ENCODE measurements at regions not wholly inside any gene's neighbourhood (a gene's known extent, or its start where the extent isn't known, plus 50 kb on each side); places are given as distances from the start of the nearest gene placed in this dataset.

DNA sequence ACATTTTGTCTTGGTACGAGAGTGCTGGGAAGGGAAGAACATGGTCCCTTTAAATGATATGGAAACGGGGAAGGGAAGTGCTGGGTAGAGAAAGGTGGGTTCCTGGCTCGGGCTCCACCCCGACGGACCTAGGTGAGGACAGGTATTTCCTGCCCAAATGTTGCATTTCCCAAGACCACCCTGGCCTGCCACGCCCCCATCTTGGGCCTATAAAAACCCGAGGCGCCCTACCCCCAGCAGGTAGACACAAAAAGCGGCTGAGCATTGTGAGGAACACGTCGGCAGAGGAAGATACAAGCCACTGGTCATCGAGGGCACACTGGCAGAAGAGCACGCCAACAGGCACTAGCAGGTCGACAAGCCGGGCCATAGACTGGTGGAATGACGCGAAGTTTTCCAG is 99.4 kb downstream of the AASDHPPT start:
- Histone ChIP-seq H3K4me2 (no peak overlapping the region), H4K20me1 (no peaks in the 10 kb centered on the region), H3K36me3 (no peaks in the 10 kb centered on the region), H3K27ac (no peak overlapping the region), H3K9me3 (no peaks in the 10 kb centered on the region), H3K9ac (no peak overlapping the region), H3K27me3 (no peaks in the 10 kb centered on the region), H3K4me1 (no peaks in the 10 kb centered on the region), H3K4me3 (no peak overlapping the region)
- no peak for TF ChIP-seq Cebpa-rat (IDR thresholded peaks at IDR 0.05)

DNA sequence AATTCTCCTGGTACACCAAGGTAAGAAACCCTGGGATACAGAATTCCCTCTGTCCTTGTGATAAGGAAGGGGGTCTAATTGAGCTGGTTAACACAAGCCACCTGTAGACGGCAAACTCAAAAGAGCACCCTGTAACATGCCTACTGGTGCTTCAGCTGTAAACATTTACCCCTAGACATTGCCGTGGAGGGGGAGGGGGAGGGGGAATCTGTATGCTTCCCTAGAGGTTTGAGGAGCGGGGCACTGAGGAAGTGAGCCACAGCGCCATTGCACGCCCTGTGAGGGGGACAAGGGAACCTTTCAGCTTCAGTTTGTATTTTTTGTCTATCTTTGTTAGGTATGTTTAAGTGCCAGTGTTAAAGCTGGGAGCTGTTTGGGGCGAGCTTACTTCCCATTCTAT is 99.8 kb downstream of the AASDHPPT start:
- Histone ChIP-seq H3K27ac (no peak overlapping the region), H3K9me3 (no peaks in the 10 kb centered on the region), H3K4me2 (no peak overlapping the region), H4K20me1 (no peaks in the 10 kb centered on the region), H3K36me3 (no peaks in the 10 kb centered on the region), H3K27me3 (no peaks in the 10 kb centered on the region), H3K4me3 (no peak overlapping the region), H3K4me1 (no peaks in the 10 kb centered on the region), H3K9ac (no peak overlapping the region)
- TF ChIP-seq Cebpa-rat (IDR thresholded peaks at IDR 0.05) = no peak

DNA sequence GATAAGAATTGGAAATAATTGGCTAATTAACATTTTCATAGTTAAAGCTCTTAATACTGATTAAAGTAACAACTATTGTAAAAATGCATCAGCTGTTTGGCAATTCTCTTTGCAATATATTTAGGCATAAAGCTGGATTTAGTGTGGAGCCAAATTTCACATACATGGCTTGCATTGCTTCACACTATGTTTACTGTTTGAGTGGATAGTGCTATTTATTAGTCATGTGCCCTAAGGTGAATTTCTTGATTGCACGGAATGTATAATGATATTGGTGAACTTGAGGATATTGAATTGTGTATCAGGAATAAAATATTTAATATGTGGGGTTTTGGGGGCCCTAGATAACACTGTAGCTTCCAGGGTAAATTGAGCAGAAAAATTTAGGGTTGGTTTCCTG is 100.9 kb downstream of the AASDHPPT start:
- H3K9ac ChIP-seq = no peak overlapping the region

DNA sequence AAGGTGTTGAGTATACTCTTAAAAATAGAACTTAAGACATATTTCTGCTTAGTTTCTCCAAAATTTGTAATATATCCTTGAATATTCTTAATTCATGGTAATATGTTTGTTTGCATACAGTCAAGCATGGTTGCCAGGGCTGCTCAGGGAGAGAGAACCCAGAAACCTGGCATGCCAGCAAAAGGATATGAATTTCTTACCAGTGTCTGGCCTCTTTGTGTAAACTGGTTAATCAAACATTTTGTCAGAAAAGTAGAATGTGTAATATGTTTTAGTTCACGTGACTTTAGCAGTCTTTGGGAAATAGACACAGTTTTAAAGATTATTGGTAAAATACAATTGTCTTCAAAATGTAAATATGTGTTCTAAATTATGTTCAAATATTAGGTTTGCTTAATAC is 101.6 kb downstream of the AASDHPPT start:
- no peaks in the 10 kb centered on the region for H4K20me1 ChIP-seq
- no peak overlapping the region for H3K9ac ChIP-seq
- no peak for TF ChIP-seq Cebpa-rat (IDR thresholded peaks at IDR 0.05)
- no peaks in the 10 kb centered on the region for H3K36me3 ChIP-seq
- H3K27me3 ChIP-seq = no peaks in the 10 kb centered on the region
- H3K9me3 ChIP-seq = no peaks in the 10 kb centered on the region
- no peak overlapping the region for H3K4me3 ChIP-seq
- no peak overlapping the region for H3K4me2 ChIP-seq
- H3K27ac ChIP-seq = no peak overlapping the region
- H3K4me1 ChIP-seq = no peaks in the 10 kb centered on the region

More for the DNA sequence above, 100.9 kb downstream of the AASDHPPT start:
- Histone ChIP-seq H3K4me2 (no peak overlapping the region), H3K4me3 (no peak overlapping the region), H3K9me3 (no peaks in the 10 kb centered on the region), H3K4me1 (no peaks in the 10 kb centered on the region), H3K27me3 (no peaks in the 10 kb centered on the region), H3K27ac (no peak overlapping the region), H4K20me1 (no peaks in the 10 kb centered on the region), H3K36me3 (no peaks in the 10 kb centered on the region)
- no peak for TF ChIP-seq Cebpa-rat (IDR thresholded peaks at IDR 0.05)

DNA sequence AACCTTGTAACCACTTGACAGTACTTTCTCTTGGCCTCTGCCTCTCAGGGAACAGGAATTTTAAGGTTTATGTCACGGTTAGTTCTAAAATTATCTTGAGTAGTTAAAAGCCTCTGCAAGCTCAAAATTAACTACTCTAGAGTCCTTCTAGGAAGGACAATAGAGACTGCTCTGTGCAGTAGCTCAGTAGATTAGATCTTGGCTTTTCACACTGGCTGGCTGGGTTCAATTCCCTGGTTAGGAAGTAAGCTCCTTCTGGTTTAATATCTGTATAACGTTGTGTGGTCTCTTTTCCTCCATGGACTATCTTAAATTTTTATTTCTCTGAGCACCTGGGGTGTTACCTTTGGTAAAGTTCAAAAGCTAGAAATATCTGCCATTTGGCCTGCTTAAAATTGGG is 109.2 kb downstream of the AASDHPPT start:
- Histone ChIP-seq H3K4me3 (no peak overlapping the region), H3K27me3 (no peaks in the 10 kb centered on the region), H3K27ac (no peak overlapping the region), H3K4me2 (no peak overlapping the region), H4K20me1 (no peaks in the 10 kb centered on the region), H3K9me3 (peaks cover 17% of the 10 kb centered on the region), H3K4me1 (no peaks in the 10 kb centered on the region), H3K36me3 (no peaks in the 10 kb centered on the region), H3K9ac (no peak overlapping the region)
- no peak for TF ChIP-seq Cebpa-rat (IDR thresholded peaks at IDR 0.05)

DNA sequence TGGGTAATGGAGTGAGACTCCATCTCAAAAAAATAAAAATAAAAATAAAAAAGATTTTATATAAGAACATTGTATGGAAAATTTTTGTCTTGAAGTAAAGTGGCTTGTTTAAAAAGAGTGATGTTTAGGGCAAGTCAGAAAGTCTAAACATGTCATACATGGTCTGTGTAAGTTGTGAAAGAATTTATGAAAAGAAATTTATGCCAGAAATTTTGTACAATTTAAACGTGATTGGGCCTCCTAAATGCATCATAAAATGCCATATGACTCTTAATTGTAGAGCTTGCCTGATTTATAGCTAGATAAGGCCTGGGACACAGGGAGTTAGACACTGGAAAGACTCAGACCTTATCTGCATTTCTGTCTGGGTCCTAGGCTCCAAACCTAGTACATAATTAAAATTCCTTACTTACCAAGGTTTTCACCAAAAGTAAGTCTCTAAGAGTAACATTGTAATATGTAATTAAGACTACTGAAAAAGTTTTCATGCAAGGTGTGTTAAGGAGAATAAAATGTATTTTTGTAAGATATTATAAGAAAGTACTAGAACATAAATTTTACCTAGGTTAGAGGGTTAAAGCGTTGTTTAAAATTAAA is 110.5 kb downstream of the AASDHPPT start:
- H3K4me2 ChIP-seq = no peak overlapping the region
- H3K36me3 ChIP-seq = no peaks in the 10 kb centered on the region
- H3K9ac ChIP-seq = no peak overlapping the region
- no peak overlapping the region for H3K4me3 ChIP-seq
- peaks cover 17% of the 10 kb centered on the region for H3K9me3 ChIP-seq
- H3K4me1 ChIP-seq = no peaks in the 10 kb centered on the region
- no peak for TF ChIP-seq Cebpa-rat (IDR thresholded peaks at IDR 0.05)
- H4K20me1 ChIP-seq = no peaks in the 10 kb centered on the region
- no peaks in the 10 kb centered on the region for H3K27me3 ChIP-seq
- no peak overlapping the region for H3K27ac ChIP-seq

DNA sequence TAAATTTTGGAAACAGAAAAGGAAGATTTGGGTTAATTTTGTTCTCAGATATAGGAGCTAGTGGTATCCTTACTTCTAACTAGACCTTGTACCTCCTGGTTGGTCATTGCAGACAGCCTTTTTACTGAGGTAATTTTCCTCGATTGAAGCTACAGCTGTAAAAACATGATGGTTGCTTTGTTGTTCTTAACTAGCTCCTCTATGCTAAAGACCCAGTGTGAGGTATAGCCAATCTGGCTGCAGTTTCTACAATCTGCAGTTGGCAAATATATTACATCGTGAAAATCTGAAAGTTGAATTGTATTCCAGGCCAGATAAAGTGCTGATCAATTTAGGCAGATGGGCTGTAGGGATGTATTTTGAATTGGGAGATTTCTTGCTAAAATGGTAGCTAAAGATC is 116.5 kb downstream of the AASDHPPT start:
- no peaks in the 10 kb centered on the region for H3K27me3 ChIP-seq
- no peak overlapping the region for H3K4me2 ChIP-seq
- H3K4me3 ChIP-seq = no peak overlapping the region
- H3K4me1 ChIP-seq = no peaks in the 10 kb centered on the region
- TF ChIP-seq Cebpa-rat (IDR thresholded peaks at IDR 0.05) = no peak
- no peaks in the 10 kb centered on the region for H3K9me3 ChIP-seq
- no peaks in the 10 kb centered on the region for H4K20me1 ChIP-seq
- no peak overlapping the region for H3K9ac ChIP-seq
- no peaks in the 10 kb centered on the region for H3K36me3 ChIP-seq
- no peak overlapping the region for H3K27ac ChIP-seq

DNA sequence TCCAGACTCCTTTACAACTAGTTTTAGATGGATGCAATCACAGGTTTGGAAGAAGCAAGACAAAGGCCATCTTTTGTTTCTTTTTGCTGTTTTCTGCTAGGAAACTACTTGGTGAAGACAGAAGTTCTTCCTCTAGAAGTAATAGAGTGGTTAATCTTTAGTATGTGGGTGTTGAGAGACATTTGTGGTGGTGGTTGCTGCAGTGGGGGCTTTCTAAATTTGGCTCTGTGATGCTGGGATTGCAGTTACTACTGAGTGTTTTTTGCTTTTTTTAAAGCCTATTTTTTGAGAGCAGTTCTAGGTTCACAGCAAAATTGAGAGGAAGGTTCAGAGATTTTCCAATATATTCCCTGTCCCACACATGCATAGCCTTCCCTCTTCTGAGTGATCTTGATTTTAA is 120.0 kb downstream of the AASDHPPT start:
- Histone ChIP-seq H3K27me3 (no peaks in the 10 kb centered on the region), H3K4me1 (no peaks in the 10 kb centered on the region), H3K9ac (no peak overlapping the region), H4K20me1 (no peaks in the 10 kb centered on the region), H3K36me3 (no peaks in the 10 kb centered on the region), H3K9me3 (no peaks in the 10 kb centered on the region), H3K4me2 (no peak overlapping the region), H3K27ac (no peak overlapping the region), H3K4me3 (no peak overlapping the region)
- TF ChIP-seq Cebpa-rat (IDR thresholded peaks at IDR 0.05) = no peak

DNA sequence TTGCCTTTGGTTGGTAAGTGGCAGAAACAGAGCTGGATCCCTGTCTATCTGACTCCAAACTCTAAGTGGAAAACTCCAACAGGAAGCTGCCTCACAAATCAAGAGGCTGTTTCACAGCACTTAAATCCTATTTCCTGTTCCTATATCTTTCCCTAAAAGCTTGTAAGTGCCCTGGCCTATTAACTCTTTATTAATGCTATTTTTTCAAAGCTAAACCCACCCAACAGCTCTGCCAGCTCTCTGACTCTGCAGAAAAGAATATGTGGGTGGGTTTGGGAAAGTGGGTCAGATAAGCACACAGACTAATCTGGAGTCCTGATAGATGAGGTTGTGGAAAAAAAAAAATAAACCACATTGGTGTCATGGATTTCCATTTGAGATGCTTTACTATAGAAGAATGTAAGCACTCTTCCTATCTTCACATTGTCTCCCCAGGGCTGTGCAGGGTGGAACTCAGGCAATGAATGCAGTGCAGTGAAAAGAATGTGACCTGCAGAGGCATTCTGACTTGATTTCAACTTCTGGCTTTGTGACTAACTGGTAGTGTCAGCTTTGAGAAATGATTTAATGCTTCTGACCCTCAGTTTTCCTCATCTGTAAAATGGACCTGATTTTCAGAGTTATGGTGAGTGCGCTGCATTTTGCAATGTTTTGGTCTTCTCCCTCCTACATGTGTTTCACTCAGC is 125.6 kb downstream of the AASDHPPT start:
- H3K36me3 ChIP-seq = no peaks in the 10 kb centered on the region
- no peaks in the 10 kb centered on the region for H3K27me3 ChIP-seq
- no peaks in the 10 kb centered on the region for H3K9me3 ChIP-seq
- no peak overlapping the region for H3K27ac ChIP-seq
- no peak overlapping the region for H3K9ac ChIP-seq
- no peaks in the 10 kb centered on the region for H3K4me1 ChIP-seq
- no peak for TF ChIP-seq Cebpa-rat (IDR thresholded peaks at IDR 0.05)
- no peak overlapping the region for H3K4me2 ChIP-seq
- H3K4me3 ChIP-seq = no peak overlapping the region
- no peaks in the 10 kb centered on the region for H4K20me1 ChIP-seq

DNA sequence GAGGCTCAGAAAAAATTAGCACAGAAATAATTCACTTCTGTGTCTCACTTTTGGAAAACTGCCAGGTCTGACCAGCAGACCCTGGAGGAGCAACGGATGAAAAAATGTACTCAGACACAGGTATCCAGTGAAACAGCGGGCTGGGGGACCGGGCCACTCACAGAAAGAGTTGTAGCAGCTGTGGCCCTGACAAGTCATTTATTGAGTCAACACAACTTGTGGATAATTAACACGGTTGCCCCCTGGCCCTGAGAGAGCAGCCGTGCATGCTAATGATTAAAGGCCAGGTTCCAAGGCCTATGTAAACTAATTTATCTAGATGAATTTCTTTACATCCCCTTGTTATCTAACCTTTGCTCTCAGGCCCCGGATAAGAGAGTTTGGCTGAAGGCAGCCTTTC is 131.3 kb downstream of the AASDHPPT start:
- Histone ChIP-seq H3K4me3 (no peak overlapping the region), H3K27me3 (no peaks in the 10 kb centered on the region), H3K4me1 (no peaks in the 10 kb centered on the region), H4K20me1 (no peaks in the 10 kb centered on the region), H3K27ac (no peak overlapping the region), H3K4me2 (no peak overlapping the region), H3K36me3 (no peaks in the 10 kb centered on the region), H3K9ac (no peak overlapping the region), H3K9me3 (no peaks in the 10 kb centered on the region)
- no peak for TF ChIP-seq Cebpa-rat (IDR thresholded peaks at IDR 0.05)
